ENCODE measurements at regions not wholly inside any gene's neighbourhood (a gene's known extent, or its start where the extent isn't known, plus 50 kb on each side); places are given as distances from the start of the nearest gene placed in this dataset.

DNA sequence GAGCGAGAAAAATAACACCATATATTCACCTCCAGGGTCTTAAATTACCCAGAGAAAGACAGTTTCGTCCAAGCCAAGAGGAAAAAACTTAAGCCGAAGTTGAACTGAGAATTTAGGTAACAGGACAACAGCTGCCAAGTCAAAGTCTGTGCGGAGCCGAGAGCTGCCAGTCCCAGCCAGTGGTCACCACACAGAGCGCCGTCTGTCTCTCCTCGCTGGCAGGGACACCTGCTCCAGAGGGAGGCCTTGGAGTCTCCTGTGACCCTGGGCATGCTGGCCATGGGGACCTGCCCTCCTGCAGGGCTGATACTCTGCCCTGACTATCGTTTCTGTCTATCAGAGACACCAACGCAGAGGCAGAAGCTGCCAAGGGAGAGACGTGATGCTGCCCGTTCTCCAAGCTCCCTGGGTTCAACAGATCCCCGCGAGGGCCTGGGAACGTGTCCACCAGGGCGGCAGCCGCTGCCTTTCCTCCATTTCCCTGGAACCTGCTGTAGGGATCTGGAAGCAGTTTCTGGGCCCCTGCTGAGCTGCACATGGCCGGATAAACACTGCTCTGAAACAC lies 341.3 kb downstream of the SMOC2 start:
- DNase-seq (ENCODE audit: low spot score) = no peak
- TF ChIP-seq, protein P1, sequence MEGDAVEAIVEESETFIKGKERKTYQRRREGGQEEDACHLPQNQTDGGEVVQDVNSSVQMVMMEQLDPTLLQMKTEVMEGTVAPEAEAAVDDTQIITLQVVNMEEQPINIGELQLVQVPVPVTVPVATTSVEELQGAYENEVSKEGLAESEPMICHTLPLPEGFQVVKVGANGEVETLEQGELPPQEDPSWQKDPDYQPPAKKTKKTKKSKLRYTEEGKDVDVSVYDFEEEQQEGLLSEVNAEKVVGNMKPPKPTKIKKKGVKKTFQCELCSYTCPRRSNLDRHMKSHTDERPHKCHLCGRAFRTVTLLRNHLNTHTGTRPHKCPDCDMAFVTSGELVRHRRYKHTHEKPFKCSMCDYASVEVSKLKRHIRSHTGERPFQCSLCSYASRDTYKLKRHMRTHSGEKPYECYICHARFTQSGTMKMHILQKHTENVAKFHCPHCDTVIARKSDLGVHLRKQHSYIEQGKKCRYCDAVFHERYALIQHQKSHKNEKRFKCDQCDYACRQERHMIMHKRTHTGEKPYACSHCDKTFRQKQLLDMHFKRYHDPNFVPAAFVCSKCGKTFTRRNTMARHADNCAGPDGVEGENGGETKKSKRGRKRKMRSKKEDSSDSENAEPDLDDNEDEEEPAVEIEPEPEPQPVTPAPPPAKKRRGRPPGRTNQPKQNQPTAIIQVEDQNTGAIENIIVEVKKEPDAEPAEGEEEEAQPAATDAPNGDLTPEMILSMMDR (conservative IDR thresholded peaks at IDR 0.05; ENCODE audit: low read depth) = no peak
- CTCF ChIA-PET = no interaction called here
- POLR2A ChIA-PET (ENCODE audit: low non-redundant PET) = no interaction called here
- no peak overlapping the region for H3K27ac ChIP-seq

DNA sequence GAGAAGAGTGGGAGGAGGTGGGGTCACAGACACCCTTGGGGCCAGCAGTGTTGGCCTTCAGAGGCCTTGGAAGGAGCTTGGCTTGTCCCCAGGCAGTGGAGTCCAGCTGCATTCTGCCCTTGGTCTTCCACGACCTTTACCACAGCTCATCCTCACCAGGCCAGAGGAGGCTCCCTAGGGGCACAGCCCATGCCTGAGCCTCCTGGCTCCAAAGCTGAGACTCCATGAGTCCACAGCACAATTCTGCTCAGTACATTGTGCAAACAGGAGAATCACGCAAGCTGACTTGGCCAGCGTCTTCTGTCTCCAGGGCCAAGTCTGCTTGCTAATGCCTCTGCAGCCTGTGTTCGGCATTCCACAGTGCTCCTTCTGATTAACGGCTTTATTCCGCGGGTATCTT lies 337.2 kb downstream of the SMOC2 start:
- POLR2A ChIA-PET (ENCODE audit: low non-redundant PET) = no interaction called here
- no peak overlapping the region for H3K27ac ChIP-seq
- TF ChIP-seq, protein P1 (conservative IDR thresholded peaks at IDR 0.05; ENCODE audit: low read depth) = no peak
- DNase-seq (ENCODE audit: low spot score) = no peak
- CTCF ChIA-PET = interaction anchor here (0.6 kb wide), 1 partner anchor 9 kb away, joined by 6 read pairs; no protein-coding TSS in a partner anchor

DNA sequence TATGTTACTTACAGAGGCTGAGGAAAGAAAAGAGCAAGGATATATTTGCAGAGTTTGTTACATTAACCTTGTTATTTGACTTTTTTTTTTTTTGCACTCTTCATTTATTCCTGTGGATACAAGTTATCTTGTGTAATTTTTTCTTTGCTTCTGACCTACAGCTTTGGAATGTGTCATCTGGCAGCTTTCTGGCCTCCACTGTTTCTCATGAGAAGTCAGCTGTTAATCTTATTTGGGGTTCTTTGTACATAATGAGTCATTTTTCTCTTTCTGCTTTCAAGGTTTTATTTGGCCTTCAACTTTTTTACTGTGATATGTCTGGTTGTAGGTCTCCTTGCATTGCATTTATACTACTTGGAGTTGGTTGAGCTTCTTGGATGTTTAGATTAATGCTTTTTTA lies 333.4 kb downstream of the SMOC2 start:
- no peak for DNase-seq (ENCODE audit: low spot score)
- H3K27ac ChIP-seq = no peak overlapping the region
- ChIA-PET CTCF (no interaction called here), POLR2A (ENCODE audit: low non-redundant PET) (no interaction called here)
- TF ChIP-seq, protein P1 (conservative IDR thresholded peaks at IDR 0.05; ENCODE audit: low read depth) = no peak

DNA sequence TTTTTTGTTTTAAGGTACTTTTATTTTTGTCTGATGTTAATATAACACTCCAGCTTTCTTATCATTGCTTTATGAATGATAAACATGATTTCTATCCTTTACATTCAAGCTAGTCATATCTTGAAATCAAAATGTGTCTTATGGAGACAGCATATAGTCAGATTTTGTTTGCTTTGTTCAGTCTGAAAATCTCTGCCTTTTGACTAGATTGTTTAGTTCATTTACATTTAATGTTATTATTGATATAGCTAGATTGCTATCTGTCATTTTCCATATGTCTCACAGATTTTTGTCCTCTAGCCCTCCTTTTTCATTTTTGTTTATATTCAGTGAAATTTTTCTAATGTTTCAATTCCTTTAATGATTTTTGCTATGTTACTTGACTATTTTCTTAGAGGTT lies 332.8 kb downstream of the SMOC2 start:
- CTCF ChIA-PET = no interaction called here
- TF ChIP-seq, protein P1 (conservative IDR thresholded peaks at IDR 0.05; ENCODE audit: low read depth) = no peak
- H3K27ac ChIP-seq = no peak overlapping the region
- no peak for DNase-seq (ENCODE audit: low spot score)
- POLR2A ChIA-PET (ENCODE audit: low non-redundant PET) = no interaction called here

DNA sequence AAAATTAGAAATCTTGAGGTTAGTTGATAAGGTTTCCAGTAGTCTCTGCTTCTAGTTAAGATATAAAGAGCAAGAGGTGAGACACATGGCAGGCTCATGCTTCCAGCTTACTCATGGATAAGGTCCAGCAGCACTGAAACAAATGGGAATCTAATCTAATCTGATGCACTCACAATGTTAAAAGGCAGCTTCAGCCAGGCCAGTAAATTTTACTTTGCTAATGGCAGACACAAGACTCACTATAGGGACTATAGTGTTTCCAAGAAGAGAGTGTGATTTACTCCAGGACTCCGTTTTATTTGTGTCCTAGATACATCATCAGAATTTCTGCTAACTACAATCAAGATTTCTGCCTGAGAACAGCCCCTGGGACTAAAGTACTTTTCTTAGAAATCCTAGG lies 324.8 kb downstream of the SMOC2 start:
- POLR2A ChIA-PET (ENCODE audit: low non-redundant PET) = no interaction called here
- TF ChIP-seq, protein P1 (conservative IDR thresholded peaks at IDR 0.05; ENCODE audit: low read depth) = no peak
- H3K27ac ChIP-seq = no peak overlapping the region
- DNase-seq (ENCODE audit: low spot score) = no peak
- CTCF ChIA-PET = no interaction called here

DNA sequence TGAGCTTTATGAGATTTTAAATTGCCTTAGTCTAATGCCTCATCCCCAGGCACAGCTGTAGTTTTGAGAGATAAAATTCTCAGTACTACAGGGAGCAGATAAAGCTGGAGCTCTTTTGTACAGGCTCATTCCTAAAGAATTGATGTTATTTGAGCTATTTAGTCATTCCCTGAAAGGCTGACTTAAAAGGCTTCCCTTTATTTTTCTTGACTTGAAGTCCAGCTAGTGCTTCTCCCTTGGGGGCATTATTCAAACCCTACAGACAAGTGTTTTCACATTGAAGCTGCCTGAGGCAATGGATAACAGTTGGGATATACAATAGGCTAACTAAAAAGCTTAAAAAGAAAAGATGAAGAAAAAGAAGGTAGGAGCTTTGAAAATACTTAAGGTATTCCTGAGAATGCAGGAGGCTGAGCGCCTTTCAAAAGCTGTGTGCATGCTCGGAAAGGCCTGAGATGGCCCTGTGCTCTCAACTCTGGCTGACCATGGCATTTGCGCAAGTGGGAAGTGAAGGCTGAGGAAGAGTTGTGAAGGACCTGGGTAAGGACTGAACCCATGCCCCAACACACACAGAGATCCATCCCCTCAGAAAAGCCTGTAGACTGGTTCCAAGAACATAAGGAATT lies 315.1 kb downstream of the SMOC2 start:
- POLR2A ChIA-PET (ENCODE audit: low non-redundant PET) = no interaction called here
- DNase-seq (ENCODE audit: low spot score) = no peak
- CTCF ChIA-PET = no interaction called here
- no peak overlapping the region for H3K27ac ChIP-seq
- TF ChIP-seq, protein P1 (conservative IDR thresholded peaks at IDR 0.05; ENCODE audit: low read depth) = no peak
